Erythroblast (primary cell): ENCODE measurements at regions not wholly inside any gene's neighbourhood (a gene's known extent, or its start where the extent isn't known, plus 50 kb on each side); places are given as distances from the start of the nearest gene placed in this dataset.

ENCODE experiments used
- GATA1 ChIP-seq: IDR thresholded peaks from 2 replicates; pipeline ENCODE4 v1.6.1; 2011; ENCODE audit warnings: low read depth, mild to moderate bottlenecking, control low read depth, low read length, moderate library complexity
- POLR2A ChIP-seq: IDR thresholded peaks from 2 replicates; pipeline ENCODE4 v1.6.1; 2011; ENCODE audit warnings: mild to moderate bottlenecking, low read length

GRCh38 chr21:38142224-38142623 lies 114.6 kb upstream of the KCNJ15 start:
- TF ChIP-seq POLR2A (no peak), GATA1 (no peak)
